Fibroblast of villous mesenchyme (primary cell): ENCODE measurements at regions not wholly inside any gene's neighbourhood (a gene's known extent, or its start where the extent isn't known, plus 50 kb on each side); places are given as distances from the start of the nearest gene placed in this dataset.

Source experiments
- DNase-seq: peaks from one replicate; pipeline ENCODE4 v3.0.0-alpha.2; 2010; ENCODE audit warnings: low read depth
- H3K4me3 ChIP-seq: 2 replicates; pipeline ENCODE4 v1.5.1; 2011; ENCODE audit warnings: low read depth, mild to moderate bottlenecking, low read length
- TF ChIP-seq, protein P1 (sequence below): IDR thresholded peaks from 2 replicates; pipeline ENCODE4 v1.5.1; 2012; ENCODE audit warnings: low read depth, mild to moderate bottlenecking, low read length; ENCODE audit not compliant: insufficient read depth

- TF ChIP-seq, protein P1, sequence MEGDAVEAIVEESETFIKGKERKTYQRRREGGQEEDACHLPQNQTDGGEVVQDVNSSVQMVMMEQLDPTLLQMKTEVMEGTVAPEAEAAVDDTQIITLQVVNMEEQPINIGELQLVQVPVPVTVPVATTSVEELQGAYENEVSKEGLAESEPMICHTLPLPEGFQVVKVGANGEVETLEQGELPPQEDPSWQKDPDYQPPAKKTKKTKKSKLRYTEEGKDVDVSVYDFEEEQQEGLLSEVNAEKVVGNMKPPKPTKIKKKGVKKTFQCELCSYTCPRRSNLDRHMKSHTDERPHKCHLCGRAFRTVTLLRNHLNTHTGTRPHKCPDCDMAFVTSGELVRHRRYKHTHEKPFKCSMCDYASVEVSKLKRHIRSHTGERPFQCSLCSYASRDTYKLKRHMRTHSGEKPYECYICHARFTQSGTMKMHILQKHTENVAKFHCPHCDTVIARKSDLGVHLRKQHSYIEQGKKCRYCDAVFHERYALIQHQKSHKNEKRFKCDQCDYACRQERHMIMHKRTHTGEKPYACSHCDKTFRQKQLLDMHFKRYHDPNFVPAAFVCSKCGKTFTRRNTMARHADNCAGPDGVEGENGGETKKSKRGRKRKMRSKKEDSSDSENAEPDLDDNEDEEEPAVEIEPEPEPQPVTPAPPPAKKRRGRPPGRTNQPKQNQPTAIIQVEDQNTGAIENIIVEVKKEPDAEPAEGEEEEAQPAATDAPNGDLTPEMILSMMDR, result no peak
- DNase-seq, result no peak
These were observed 140.2 kb upstream of the KCNK1 start for GRCh38 chr1:233473549-233474204.

DNA sequence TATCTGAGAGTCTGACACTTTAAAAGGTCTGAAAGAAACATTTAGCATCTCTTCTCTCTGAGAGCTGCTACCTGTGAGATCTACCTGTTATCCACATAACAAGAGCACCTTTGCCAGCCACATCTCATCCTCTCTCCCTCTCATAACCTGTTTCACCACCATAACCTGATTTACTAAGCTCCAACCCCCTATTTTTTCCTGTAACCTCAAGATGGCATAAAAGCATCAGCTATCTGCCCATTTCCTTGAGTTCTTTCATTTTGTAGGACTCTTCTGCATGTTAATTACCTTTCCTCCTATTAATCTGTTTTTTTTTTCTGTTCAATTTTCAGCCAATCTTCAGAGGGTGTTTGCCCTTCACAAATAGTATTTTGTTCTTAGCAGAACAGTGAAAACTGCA, 136.5 kb upstream of the KCNK1 start:
- TF ChIP-seq, protein P1, result no peak
- no peak for DNase-seq
- H3K4me3 ChIP-seq, result no peak overlapping the region

More at GRCh38 chr1:233473549-233474204, 140.2 kb upstream of the KCNK1 start:
- H3K4me3 ChIP-seq, result no peak overlapping the region

- no peak for DNase-seq
- TF ChIP-seq, protein P1, result no peak
- no peak overlapping the region for H3K4me3 ChIP-seq
These were observed 135.3 kb upstream of the KCNK1 start for GRCh38 chr1:233478611-233479010.

GRCh38 chr1:233479110-233479890, 134.6 kb upstream of the KCNK1 start:
- no peak overlapping the region for H3K4me3 ChIP-seq
- TF ChIP-seq, protein P1, result no peak
- no peak for DNase-seq

DNA sequence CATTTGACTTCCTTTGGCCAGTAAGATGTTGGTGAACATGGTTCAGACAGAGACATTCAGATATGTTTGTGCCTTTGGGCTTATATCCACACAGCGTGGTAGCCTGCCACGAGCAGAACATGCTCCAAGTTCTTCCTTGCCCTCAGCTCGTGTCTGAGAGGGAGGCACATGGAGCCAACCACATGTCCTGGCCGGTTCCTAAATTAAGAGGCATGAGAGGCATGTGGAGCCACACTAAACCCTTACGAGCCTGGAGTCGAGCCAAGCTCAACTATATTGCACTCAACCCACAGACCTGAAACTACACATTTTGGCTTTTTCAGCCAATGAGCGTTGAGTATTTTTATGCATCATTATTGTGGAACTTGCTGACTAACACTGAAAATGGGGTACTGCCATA, 133.7 kb upstream of the KCNK1 start:
- H3K4me3 ChIP-seq, result no peak overlapping the region
- TF ChIP-seq, protein P1, result no peak
- no peak for DNase-seq

GRCh38 chr1:233482388-233482787, 131.5 kb upstream of the KCNK1 start:
- TF ChIP-seq, protein P1, result no peak
- H3K4me3 ChIP-seq, result no peak overlapping the region
- no peak for DNase-seq
